ENCODE measurements at regions not wholly inside any gene's neighbourhood (a gene's known extent, or its start where the extent isn't known, plus 50 kb on each side); places are given as distances from the start of the nearest gene placed in this dataset.

DNA sequence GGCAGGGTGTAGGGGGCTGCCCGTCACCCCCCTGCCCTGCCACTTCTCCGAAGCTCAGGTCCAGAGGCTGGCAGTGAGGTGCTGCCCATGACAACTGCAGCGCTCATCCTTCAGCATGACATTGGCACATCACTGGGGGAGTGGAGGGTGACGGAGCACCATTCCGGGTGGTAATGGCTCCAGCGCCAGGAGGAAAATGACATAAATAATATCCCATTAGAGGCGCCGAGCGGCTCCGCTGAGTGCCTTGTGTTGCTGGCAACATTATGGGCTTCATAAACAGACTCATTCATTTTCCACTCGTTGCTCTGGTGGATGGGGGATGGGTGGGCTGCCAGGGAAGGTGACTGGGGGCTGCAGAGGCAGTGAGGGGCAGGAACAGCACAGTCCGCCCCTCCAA lies 56.9 kb upstream of the CTNNBL1 start:
- TF ChIP-seq, protein P1, sequence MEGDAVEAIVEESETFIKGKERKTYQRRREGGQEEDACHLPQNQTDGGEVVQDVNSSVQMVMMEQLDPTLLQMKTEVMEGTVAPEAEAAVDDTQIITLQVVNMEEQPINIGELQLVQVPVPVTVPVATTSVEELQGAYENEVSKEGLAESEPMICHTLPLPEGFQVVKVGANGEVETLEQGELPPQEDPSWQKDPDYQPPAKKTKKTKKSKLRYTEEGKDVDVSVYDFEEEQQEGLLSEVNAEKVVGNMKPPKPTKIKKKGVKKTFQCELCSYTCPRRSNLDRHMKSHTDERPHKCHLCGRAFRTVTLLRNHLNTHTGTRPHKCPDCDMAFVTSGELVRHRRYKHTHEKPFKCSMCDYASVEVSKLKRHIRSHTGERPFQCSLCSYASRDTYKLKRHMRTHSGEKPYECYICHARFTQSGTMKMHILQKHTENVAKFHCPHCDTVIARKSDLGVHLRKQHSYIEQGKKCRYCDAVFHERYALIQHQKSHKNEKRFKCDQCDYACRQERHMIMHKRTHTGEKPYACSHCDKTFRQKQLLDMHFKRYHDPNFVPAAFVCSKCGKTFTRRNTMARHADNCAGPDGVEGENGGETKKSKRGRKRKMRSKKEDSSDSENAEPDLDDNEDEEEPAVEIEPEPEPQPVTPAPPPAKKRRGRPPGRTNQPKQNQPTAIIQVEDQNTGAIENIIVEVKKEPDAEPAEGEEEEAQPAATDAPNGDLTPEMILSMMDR (IDR thresholded peaks at IDR 0.05) = no peak
- no peak for TF ChIP-seq POLR2A (IDR thresholded peaks at IDR 0.05)

Data from esophagus squamous epithelium (tissue), 4 donors.